Upper lobe of left lung (tissue), 6 donors: ENCODE measurements at regions not wholly inside any gene's neighbourhood (a gene's known extent, or its start where the extent isn't known, plus 50 kb on each side); places are given as distances from the start of the nearest gene placed in this dataset.
"Not testable (repeated sequence)": the region's sequence is repeated elsewhere in the genome, so short reads cannot be mapped to it uniquely, and the experiment has no call there.

Source experiments
- ATAC-seq, 2 donors: fragments of 200-7000 bp; cut with Tn5 transposase; one replicate each; pipeline ENCODE4 v1.9.1; 2022; ENCODE audit warnings: mild to moderate bottlenecking in 2 of 2, moderate library complexity in 2 of 2; ENCODE audit not compliant: low FRiP score in 2 of 2
- DNase-seq, 2 donors: peaks; one replicate each; pipeline ENCODE4 v3.0.0-alpha.2; 2019 to 2020
- H3K27ac ChIP-seq, 4 donors: fragments of 200-600 bp; sonication (generic); one replicate each; pipeline ENCODE4 v1.5.1; 2016 to 2019
- H3K27me3 ChIP-seq, 4 donors: fragments of 200-600 bp; sonication (generic); one replicate each; pipeline ENCODE4 v1.5.1; 2017 to 2019
- H3K36me3 ChIP-seq, 4 donors: fragments of 200-600 bp; sonication (generic); one replicate each; pipeline ENCODE4 v1.5.1; 2016 to 2019
- H3K4me1 ChIP-seq, 4 donors: fragments of 200-600 bp; sonication (generic); one replicate each; pipeline ENCODE4 v1.5.1; 2018 to 2019
- H3K4me3 ChIP-seq, 4 donors: fragments of 200-600 bp; sonication (generic); one replicate each; pipeline ENCODE4 v1.5.1; 2017 to 2019; ENCODE audit warnings: mild to moderate bottlenecking in 2 of 4, moderate library complexity in 1 of 4
- H3K9me3 ChIP-seq, 4 donors: fragments of 200-600 bp; sonication (generic); one replicate each; pipeline ENCODE4 v1.5.1; 2018 to 2019
- CTCF ChIP-seq, 6 experiments: fragments of 450-650 bp in 4 of 6; fragments of 200-600 bp in 2 of 6; sonication (generic) in 2 of 6; IDR thresholded peaks; one replicate each; pipeline ENCODE4 v1.5.1; 2016 to 2019; ENCODE audit warnings: antibody characterized with exemption in 6 of 6
- EP300 ChIP-seq, 4 donors: sonication (generic); formaldehyde crosslinking; IDR thresholded peaks; one replicate each; pipeline ENCODE4 v1.5.1; 2017; ENCODE audit warnings: antibody characterized with exemption in 4 of 4, control low read depth in 2 of 4
- POLR2A ChIP-seq, 4 donors: fragments of 450-650 bp; IDR thresholded peaks; one replicate each; pipeline ENCODE4 v1.5.1; 2016 to 2017; ENCODE audit warnings: antibody characterized with exemption in 4 of 4, mild to moderate bottlenecking in 2 of 4
- POLR2AphosphoS5 ChIP-seq, 2 donors: sonication (generic); formaldehyde crosslinking; IDR thresholded peaks; one replicate each; pipeline ENCODE4 v1.5.1; 2017; ENCODE audit warnings: antibody characterized with exemption in 2 of 2
- WGBS, 2 donors: methylation state at CpG; one replicate each; pipeline ENCODE4 v1.1.5; 2017 to 2018; 5-methylcytosine and 5-hydroxymethylcytosine counted together
- donor health status: DM: no; HTN: no; CAD: no; lungs with moderate emphysema.
- donor health status: DM: no; HTN: yes; CAD: no; lungs with severe emphysema.

GRCh38 chr10:44745920-44746319, 165.2 kb upstream of the TMEM72 start:
- no peak for ATAC-seq
- Histone ChIP-seq H3K27me3 (no peaks in the 10 kb centered on the region), H3K36me3 (no peaks in the 10 kb centered on the region), H3K4me1 (no peaks in the 10 kb centered on the region), H3K4me3 (no peak overlapping the region), H3K27ac (no peak overlapping the region), H3K9me3 (no peaks in the 10 kb centered on the region)
- TF ChIP-seq POLR2AphosphoS5 (IDR thresholded peaks at IDR 0.05): no peak
- no peak for TF ChIP-seq POLR2A (IDR thresholded peaks at IDR 0.05)
- TF ChIP-seq EP300 (IDR thresholded peaks at IDR 0.05): no peak
- no peak for TF ChIP-seq CTCF (IDR thresholded peaks at IDR 0.05)
- WGBS, 2 donors: 35 to 37% methylated on average over 2 of the region's 2 CpGs
- no peak for DNase-seq

GRCh38 chr10:44747593-44748172, 163.5 kb upstream of the TMEM72 start:
- Histone ChIP-seq H3K9me3 (no peaks in the 10 kb centered on the region), H3K36me3 (no peaks in the 10 kb centered on the region), H3K4me3 (no peak overlapping the region), H3K4me1 (no peaks in the 10 kb centered on the region), H3K27ac (no peak overlapping the region), H3K27me3 (no peaks in the 10 kb centered on the region)
- DNase-seq (peak in 1 of 2 donors; percentile 44), ATAC-seq (no peak)
- 85 to 95% methylated on average over 9 of the region's 9 CpGs for WGBS, 2 donors
- TF ChIP-seq POLR2A (IDR thresholded peaks at IDR 0.05): no peak
- no peak for TF ChIP-seq POLR2AphosphoS5 (IDR thresholded peaks at IDR 0.05)
- TF ChIP-seq EP300 (IDR thresholded peaks at IDR 0.05): no peak
- no peak for TF ChIP-seq CTCF (IDR thresholded peaks at IDR 0.05)

GRCh38 chr10:44749151-44749550, 162.0 kb upstream of the TMEM72 start:
- 87 to 92% methylated on average over 8 of the region's 8 CpGs for WGBS, 2 donors
- H3K4me1 ChIP-seq: no peaks in the 10 kb centered on the region
- no peaks in the 10 kb centered on the region for H3K36me3 ChIP-seq
- H3K27ac ChIP-seq: no peak overlapping the region
- no peaks in the 10 kb centered on the region for H3K9me3 ChIP-seq
- ATAC-seq: no peak
- no peak for DNase-seq
- TF ChIP-seq POLR2A (IDR thresholded peaks at IDR 0.05) (no peak), CTCF (IDR thresholded peaks at IDR 0.05) (no peak), POLR2AphosphoS5 (IDR thresholded peaks at IDR 0.05) (no peak), EP300 (IDR thresholded peaks at IDR 0.05) (no peak)
- no peak overlapping the region for H3K4me3 ChIP-seq
- H3K27me3 ChIP-seq: no peaks in the 10 kb centered on the region

GRCh38 chr10:44752451-44753441, 158.4 kb upstream of the TMEM72 start:
- DNase-seq (no peak), ATAC-seq (no peak)
- WGBS, 2 donors: 60 to 65% methylated on average over 3 to 4 of the region's 4 CpGs
- H3K9me3 ChIP-seq: no peaks in the 10 kb centered on the region
- no peaks in the 10 kb centered on the region for H3K36me3 ChIP-seq
- no peak overlapping the region for H3K27ac ChIP-seq
- H3K4me3 ChIP-seq: no peak overlapping the region
- TF ChIP-seq POLR2AphosphoS5 (IDR thresholded peaks at IDR 0.05) (no peak), POLR2A (IDR thresholded peaks at IDR 0.05) (no peak), EP300 (IDR thresholded peaks at IDR 0.05) (no peak), CTCF (IDR thresholded peaks at IDR 0.05) (no peak)
- no peaks in the 10 kb centered on the region for H3K27me3 ChIP-seq
- H3K4me1 ChIP-seq: no peaks in the 10 kb centered on the region

GRCh38 chr10:44754355-44754754, 156.8 kb upstream of the TMEM72 start:
- H3K4me3 ChIP-seq, DNase-seq, ATAC-seq, H3K27me3 ChIP-seq, H3K4me1 ChIP-seq, H3K27ac ChIP-seq, H3K36me3 ChIP-seq, H3K9me3 ChIP-seq: not testable (repeated sequence)
- 93 to 94% methylated on average over 2 of the region's 2 CpGs for WGBS, 2 donors
